Mesothelial cell of epicardium (in vitro differentiated cells): ENCODE measurements at regions not wholly inside any gene's neighbourhood (a gene's known extent, or its start where the extent isn't known, plus 50 kb on each side); places are given as distances from the start of the nearest gene placed in this dataset.

ENCODE experiments used
- DNase-seq, 2 experiments: peaks; one replicate each; pipeline ENCODE4 v3.0.0; 2021; ENCODE audit warnings: low spot score in 2 of 2; ENCODE audit not compliant: unreplicated experiment in 2 of 2
- H3K27ac Mint-ChIP-seq: 2 replicates; pipeline ENCODE4 v1.8.0; 2021; ENCODE audit warnings: mixed read lengths
- H3K27me3 Mint-ChIP-seq: 2 replicates; pipeline ENCODE4 v1.8.0; 2021; ENCODE audit warnings: low read depth, mixed read lengths
- H3K36me3 Mint-ChIP-seq: 2 replicates; pipeline ENCODE4 v1.8.0; 2021; ENCODE audit warnings: mixed read lengths
- H3K4me1 Mint-ChIP-seq: 2 replicates; pipeline ENCODE4 v1.8.0; 2021; ENCODE audit warnings: mixed read lengths
- H3K4me3 Mint-ChIP-seq: 2 replicates; pipeline ENCODE4 v1.8.0; 2021; ENCODE audit warnings: mild to moderate bottlenecking, moderate library complexity, mixed read lengths
- H3K9me3 Mint-ChIP-seq: 2 replicates; pipeline ENCODE4 v1.8.0; 2021; ENCODE audit warnings: mixed read lengths
- CTCF ChIP-seq: fragments of 200-600 bp; sonication (generic); IDR thresholded peaks from one replicate; pipeline ENCODE4 v1.5.0; 2021; ENCODE audit warnings: antibody characterized with exemption; ENCODE audit not compliant: unreplicated experiment

- no peak for DNase-seq
- Mint-ChIP-seq H3K4me1 (peaks cover 39% of the 10 kb centered on the region), H3K9me3 (no peaks in the 10 kb centered on the region), H3K36me3 (no peaks in the 10 kb centered on the region), H3K27me3 (no peaks in the 10 kb centered on the region), H3K27ac (peak overlapping the region; percentile 80), H3K4me3 (no peak overlapping the region)
- TF ChIP-seq CTCF, result no peak
Observed at GRCh38 chr12:42799966-42800365, 210.4 kb upstream of the PRICKLE1 start.

GRCh38 chr12:42798811-42799438 lies 209.4 kb upstream of the PRICKLE1 start:
- H3K4me1 Mint-ChIP-seq, result peaks cover 39% of the 10 kb centered on the region
- no peaks in the 10 kb centered on the region for H3K9me3 Mint-ChIP-seq
- H3K4me3 Mint-ChIP-seq, result no peak overlapping the region
- no peak for DNase-seq
- H3K36me3 Mint-ChIP-seq, result no peaks in the 10 kb centered on the region
- no peak for TF ChIP-seq CTCF
- no peaks in the 10 kb centered on the region for H3K27me3 Mint-ChIP-seq
- H3K27ac Mint-ChIP-seq, result peak overlapping the region; percentile 28

- DNase-seq, result no peak
- Mint-ChIP-seq H3K4me1 (peaks cover 26% of the 10 kb centered on the region), H3K27me3 (no peaks in the 10 kb centered on the region), H3K9me3 (no peaks in the 10 kb centered on the region), H3K36me3 (no peaks in the 10 kb centered on the region), H3K4me3 (no peak overlapping the region), H3K27ac (no peak overlapping the region)
- TF ChIP-seq CTCF, result no peak
Observed at GRCh38 chr12:42794806-42795205, 205.3 kb upstream of the PRICKLE1 start.

- H3K27me3 Mint-ChIP-seq, result no peaks in the 10 kb centered on the region
- H3K9me3 Mint-ChIP-seq, result no peaks in the 10 kb centered on the region
- no peaks in the 10 kb centered on the region for H3K36me3 Mint-ChIP-seq
- peaks cover 24% of the 10 kb centered on the region for H3K4me1 Mint-ChIP-seq
- H3K4me3 Mint-ChIP-seq, result no peak overlapping the region
- no peak overlapping the region for H3K27ac Mint-ChIP-seq
- TF ChIP-seq CTCF, result no peak
- DNase-seq, result no peak
Observed at GRCh38 chr12:42793166-42793565, 203.6 kb upstream of the PRICKLE1 start.

GRCh38 chr12:42792265-42792664 lies 202.7 kb upstream of the PRICKLE1 start:
- TF ChIP-seq CTCF, result no peak

GRCh38 chr12:42791399-42791798 lies 201.9 kb upstream of the PRICKLE1 start:
- peak overlapping the region; percentile 40 for H3K27ac Mint-ChIP-seq

More at GRCh38 chr12:42792265-42792664, 202.7 kb upstream of the PRICKLE1 start:
- H3K27ac Mint-ChIP-seq, result no peak overlapping the region
- no peaks in the 10 kb centered on the region for H3K36me3 Mint-ChIP-seq
- H3K27me3 Mint-ChIP-seq, result no peaks in the 10 kb centered on the region
- H3K4me1 Mint-ChIP-seq, result peaks cover 32% of the 10 kb centered on the region
- no peak overlapping the region for H3K4me3 Mint-ChIP-seq
- DNase-seq, result no peak
- no peaks in the 10 kb centered on the region for H3K9me3 Mint-ChIP-seq

More at GRCh38 chr12:42791399-42791798, 201.9 kb upstream of the PRICKLE1 start:
- H3K4me3 Mint-ChIP-seq, result no peak overlapping the region
- H3K4me1 Mint-ChIP-seq, result peaks cover 41% of the 10 kb centered on the region
- no peak for TF ChIP-seq CTCF
- no peak for DNase-seq
- H3K27me3 Mint-ChIP-seq, result no peaks in the 10 kb centered on the region
- no peaks in the 10 kb centered on the region for H3K36me3 Mint-ChIP-seq
- H3K9me3 Mint-ChIP-seq, result no peaks in the 10 kb centered on the region
